ENCODE measurements at regions not wholly inside any gene's neighbourhood (a gene's known extent, or its start where the extent isn't known, plus 50 kb on each side); places are given as distances from the start of the nearest gene placed in this dataset.

DNA sequence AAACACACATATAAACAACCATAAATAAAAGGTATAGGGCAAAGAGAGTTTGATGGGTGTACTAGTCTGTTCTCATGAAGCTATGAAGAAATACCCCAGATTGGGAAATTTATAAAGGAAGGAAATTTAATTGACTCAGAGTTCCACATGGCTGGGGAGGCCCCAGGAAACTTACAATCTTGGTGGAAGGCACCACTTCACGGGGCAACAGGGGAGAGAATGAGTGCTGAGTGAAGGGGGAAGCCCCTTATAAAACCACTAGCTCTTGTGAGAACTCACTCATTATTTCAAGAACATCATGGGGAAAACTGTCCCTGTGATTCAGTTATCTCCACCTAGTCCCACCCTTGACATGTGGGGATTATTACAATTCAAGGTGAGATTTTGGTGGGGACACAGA is 385.9 kb upstream of the ANO5 start:
- no peaks in the 10 kb centered on the region for H3K27me3 ChIP-seq
- intact Hi-C loops (cut with DNase I), result no loop called here
- no peak for DNase-seq
- TF ChIP-seq, protein P1, sequence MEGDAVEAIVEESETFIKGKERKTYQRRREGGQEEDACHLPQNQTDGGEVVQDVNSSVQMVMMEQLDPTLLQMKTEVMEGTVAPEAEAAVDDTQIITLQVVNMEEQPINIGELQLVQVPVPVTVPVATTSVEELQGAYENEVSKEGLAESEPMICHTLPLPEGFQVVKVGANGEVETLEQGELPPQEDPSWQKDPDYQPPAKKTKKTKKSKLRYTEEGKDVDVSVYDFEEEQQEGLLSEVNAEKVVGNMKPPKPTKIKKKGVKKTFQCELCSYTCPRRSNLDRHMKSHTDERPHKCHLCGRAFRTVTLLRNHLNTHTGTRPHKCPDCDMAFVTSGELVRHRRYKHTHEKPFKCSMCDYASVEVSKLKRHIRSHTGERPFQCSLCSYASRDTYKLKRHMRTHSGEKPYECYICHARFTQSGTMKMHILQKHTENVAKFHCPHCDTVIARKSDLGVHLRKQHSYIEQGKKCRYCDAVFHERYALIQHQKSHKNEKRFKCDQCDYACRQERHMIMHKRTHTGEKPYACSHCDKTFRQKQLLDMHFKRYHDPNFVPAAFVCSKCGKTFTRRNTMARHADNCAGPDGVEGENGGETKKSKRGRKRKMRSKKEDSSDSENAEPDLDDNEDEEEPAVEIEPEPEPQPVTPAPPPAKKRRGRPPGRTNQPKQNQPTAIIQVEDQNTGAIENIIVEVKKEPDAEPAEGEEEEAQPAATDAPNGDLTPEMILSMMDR (IDR thresholded peaks at IDR 0.05), result no peak
- H3K4me1 ChIP-seq, result no peaks in the 10 kb centered on the region
- H3K9me3 ChIP-seq, result no peaks in the 10 kb centered on the region
- no peak overlapping the region for H3K4me3 ChIP-seq
- H3K9ac ChIP-seq (ENCODE audit: low read depth in 2 of 2, low read length in 2 of 2), result no peak overlapping the region
- H3K27ac ChIP-seq, result no peak overlapping the region
- no peaks in the 10 kb centered on the region for H3K36me3 ChIP-seq

GRCh38 chr11:21807350-21807749 is 385.5 kb upstream of the ANO5 start:
- H3K4me3 ChIP-seq, result no peak overlapping the region
- H3K9me3 ChIP-seq, result no peaks in the 10 kb centered on the region
- TF ChIP-seq, protein P1 (IDR thresholded peaks at IDR 0.05), result no peak
- H3K4me1 ChIP-seq, result no peaks in the 10 kb centered on the region
- intact Hi-C loops (cut with DNase I), result no loop called here
- H3K27ac ChIP-seq, result no peak overlapping the region
- H3K36me3 ChIP-seq, result no peaks in the 10 kb centered on the region
- no peaks in the 10 kb centered on the region for H3K27me3 ChIP-seq
- no peak for DNase-seq
- H3K9ac ChIP-seq (ENCODE audit: low read depth in 2 of 2, low read length in 2 of 2), result no peak overlapping the region

DNA sequence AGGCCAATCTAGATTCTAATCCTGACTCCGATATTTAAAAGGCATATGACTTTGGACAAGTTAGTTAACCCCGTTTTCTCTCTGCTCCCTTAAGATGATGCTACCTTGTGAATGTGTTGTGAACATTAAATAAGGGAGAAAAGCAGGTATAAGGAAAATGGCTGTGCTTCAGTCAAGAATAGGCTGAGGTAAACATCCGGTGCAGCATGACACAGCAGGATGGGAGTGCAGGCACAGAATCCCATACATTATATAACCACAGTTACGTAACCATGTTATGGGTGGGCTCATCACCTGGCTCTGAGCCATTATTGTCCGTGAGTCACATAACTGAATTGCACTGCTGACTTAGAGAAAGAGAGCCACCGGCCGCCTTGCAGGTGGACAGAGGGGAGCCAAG is 382.2 kb upstream of the ANO5 start:
- Histone ChIP-seq H3K36me3 (no peaks in the 10 kb centered on the region), H3K9me3 (no peaks in the 10 kb centered on the region), H3K27ac (no peak overlapping the region), H3K27me3 (no peaks in the 10 kb centered on the region), H3K4me1 (no peaks in the 10 kb centered on the region), H3K9ac (ENCODE audit: low read depth in 2 of 2, low read length in 2 of 2) (no peak overlapping the region), H3K4me3 (no peak overlapping the region)
- TF ChIP-seq, protein P1 (IDR thresholded peaks at IDR 0.05), result no peak
- DNase-seq, result no peak
- intact Hi-C loops (cut with DNase I), result no loop called here

DNA sequence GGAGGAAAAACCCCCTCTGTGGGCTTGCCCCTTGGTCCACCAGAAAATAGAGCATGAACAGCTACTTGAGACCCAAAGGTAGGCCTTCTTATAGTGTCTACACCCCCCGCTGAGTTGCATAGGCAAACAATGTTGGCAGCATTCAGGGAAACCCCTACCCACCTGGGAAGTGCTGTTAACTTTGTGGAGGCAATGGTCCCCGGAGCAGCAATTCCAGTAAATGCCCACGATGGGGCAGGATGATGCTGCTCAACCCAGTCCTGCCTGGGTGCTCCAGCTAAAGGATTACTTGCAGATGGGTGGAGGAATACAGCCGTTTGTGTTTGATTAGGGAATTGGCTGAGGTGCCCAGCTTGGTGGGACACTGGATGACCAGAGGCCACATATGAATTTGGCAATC is 381.3 kb upstream of the ANO5 start:
- TF ChIP-seq, protein P1 (IDR thresholded peaks at IDR 0.05), result no peak
- no peak for DNase-seq
- Histone ChIP-seq H3K9me3 (no peaks in the 10 kb centered on the region), H3K36me3 (no peaks in the 10 kb centered on the region), H3K4me3 (no peak overlapping the region), H3K27ac (no peak overlapping the region), H3K27me3 (no peaks in the 10 kb centered on the region), H3K9ac (ENCODE audit: low read depth in 2 of 2, low read length in 2 of 2) (no peak overlapping the region), H3K4me1 (no peaks in the 10 kb centered on the region)
- intact Hi-C loops (cut with DNase I), result no loop called here

GRCh38 chr11:21814169-21814568 is 378.7 kb upstream of the ANO5 start:
- Histone ChIP-seq H3K4me3 (no peak overlapping the region), H3K9me3 (no peaks in the 10 kb centered on the region), H3K27ac (no peak overlapping the region), H3K9ac (ENCODE audit: low read depth in 2 of 2, low read length in 2 of 2) (no peak overlapping the region), H3K4me1 (no peaks in the 10 kb centered on the region), H3K27me3 (no peaks in the 10 kb centered on the region), H3K36me3 (no peaks in the 10 kb centered on the region)
- intact Hi-C loops (cut with DNase I), result no loop called here
- no peak for DNase-seq
- TF ChIP-seq, protein P1 (IDR thresholded peaks at IDR 0.05), result no peak

DNA sequence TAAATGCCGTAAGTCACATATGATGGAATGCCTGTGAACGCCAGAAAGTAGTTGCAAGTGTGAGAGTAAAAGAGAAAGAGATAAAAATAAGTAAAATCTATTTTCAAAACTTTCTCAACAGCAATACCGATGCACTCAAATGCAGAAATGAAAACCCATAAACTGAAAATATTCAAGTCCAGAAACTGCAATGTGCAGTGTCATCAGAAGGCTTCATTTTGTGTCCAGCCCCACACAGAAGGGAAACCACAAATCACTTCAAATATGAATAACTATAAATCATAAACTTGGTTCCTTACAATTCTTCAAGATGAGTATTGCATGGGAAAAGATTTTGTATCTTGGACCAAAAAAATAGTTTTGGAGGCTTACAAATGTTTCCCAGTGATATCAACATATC is 375.2 kb upstream of the ANO5 start:
- TF ChIP-seq, protein P1 (IDR thresholded peaks at IDR 0.05), result no peak
- H3K4me1 ChIP-seq, result no peaks in the 10 kb centered on the region
- intact Hi-C loops (cut with DNase I), result no loop called here
- H3K27ac ChIP-seq, result no peak overlapping the region
- no peak overlapping the region for H3K9ac ChIP-seq (ENCODE audit: low read depth in 2 of 2, low read length in 2 of 2)
- no peak overlapping the region for H3K4me3 ChIP-seq
- no peak for DNase-seq
- H3K36me3 ChIP-seq, result no peaks in the 10 kb centered on the region
- no peaks in the 10 kb centered on the region for H3K9me3 ChIP-seq
- H3K27me3 ChIP-seq, result no peaks in the 10 kb centered on the region

Measured in colonic mucosa (tissue), 4 donors.